Ishikawa (cell line): ENCODE measurements at regions not wholly inside any gene's neighbourhood (a gene's known extent, or its start where the extent isn't known, plus 50 kb on each side); places are given as distances from the start of the nearest gene placed in this dataset.

Experiments
- CEBPB ChIP-seq: IDR thresholded peaks from 2 replicates; pipeline ENCODE4 v1.6.1; 2012
- CREB1 ChIP-seq: IDR thresholded peaks from 2 replicates; pipeline ENCODE4 v1.6.1; 2012; ENCODE audit warnings: low read depth
- EGR1 ChIP-seq: IDR thresholded peaks from 2 replicates; pipeline ENCODE4 v1.6.1; 2012
- EP300 ChIP-seq: IDR thresholded peaks from 2 replicates; pipeline ENCODE4 v1.6.1; 2012; ENCODE audit warnings: borderline replicate concordance
- NFIC ChIP-seq: IDR thresholded peaks from 2 replicates; pipeline ENCODE4 v1.6.1; 2012
- RAD21 ChIP-seq: IDR thresholded peaks from 2 replicates; pipeline ENCODE4 v1.6.1; 2012; ENCODE audit warnings: low read depth
- TAF1 ChIP-seq: IDR thresholded peaks from 2 replicates; pipeline ENCODE4 v1.6.1; 2012; ENCODE audit warnings: low read depth, mild to moderate bottlenecking
- TCF12 ChIP-seq: IDR thresholded peaks from 2 replicates; pipeline ENCODE4 v1.6.1; 2012; ENCODE audit warnings: low read depth
- TEAD4 ChIP-seq: IDR thresholded peaks from 2 replicates; pipeline ENCODE4 v1.6.1; 2012
- USF1 ChIP-seq: IDR thresholded peaks from 2 replicates; pipeline ENCODE4 v1.6.1; 2012
- YY1 ChIP-seq: IDR thresholded peaks from 2 replicates; pipeline ENCODE4 v1.6.1; 2012; ENCODE audit warnings: low read depth
- ZBTB7A ChIP-seq: IDR thresholded peaks from 2 replicates; pipeline ENCODE4 v1.6.1; 2012; ENCODE audit warnings: low read depth
- TF ChIP-seq, protein P1 (sequence below): IDR thresholded peaks from 2 replicates; pipeline ENCODE4 v1.6.1; 2012
- TF ChIP-seq, protein P2 (sequence below): IDR thresholded peaks from 2 replicates; pipeline ENCODE4 v1.6.1; 2012; ENCODE audit warnings: low read depth, mild to moderate bottlenecking

DNA sequence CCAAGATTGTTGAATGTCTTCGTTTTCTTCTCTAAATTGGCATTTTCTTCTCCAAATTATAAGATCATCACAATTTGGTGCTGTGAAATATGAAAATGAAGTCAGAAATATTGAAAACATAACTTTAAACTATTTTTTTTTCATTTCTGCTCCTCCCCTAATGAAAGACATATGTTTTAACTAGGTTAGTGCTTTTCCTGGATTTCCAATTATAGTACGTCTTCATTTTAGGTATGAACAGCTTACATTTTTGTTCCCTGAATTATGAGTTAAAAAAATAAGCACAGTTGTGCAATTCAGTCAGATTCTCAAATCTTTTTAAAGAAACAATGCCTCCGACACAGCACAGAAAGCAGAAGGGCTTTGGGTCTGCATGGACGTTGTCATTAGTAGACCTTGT, 83.5 kb upstream of the CFAP20DC start:
- TF ChIP-seq, protein P1, sequence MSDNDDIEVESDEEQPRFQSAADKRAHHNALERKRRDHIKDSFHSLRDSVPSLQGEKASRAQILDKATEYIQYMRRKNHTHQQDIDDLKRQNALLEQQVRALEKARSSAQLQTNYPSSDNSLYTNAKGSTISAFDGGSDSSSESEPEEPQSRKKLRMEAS: no peak
- TF ChIP-seq TEAD4: no peak
- TF ChIP-seq CREB1: no peak
- no peak for TF ChIP-seq CEBPB
- TF ChIP-seq USF1: no peak
- TF ChIP-seq, protein P2, sequence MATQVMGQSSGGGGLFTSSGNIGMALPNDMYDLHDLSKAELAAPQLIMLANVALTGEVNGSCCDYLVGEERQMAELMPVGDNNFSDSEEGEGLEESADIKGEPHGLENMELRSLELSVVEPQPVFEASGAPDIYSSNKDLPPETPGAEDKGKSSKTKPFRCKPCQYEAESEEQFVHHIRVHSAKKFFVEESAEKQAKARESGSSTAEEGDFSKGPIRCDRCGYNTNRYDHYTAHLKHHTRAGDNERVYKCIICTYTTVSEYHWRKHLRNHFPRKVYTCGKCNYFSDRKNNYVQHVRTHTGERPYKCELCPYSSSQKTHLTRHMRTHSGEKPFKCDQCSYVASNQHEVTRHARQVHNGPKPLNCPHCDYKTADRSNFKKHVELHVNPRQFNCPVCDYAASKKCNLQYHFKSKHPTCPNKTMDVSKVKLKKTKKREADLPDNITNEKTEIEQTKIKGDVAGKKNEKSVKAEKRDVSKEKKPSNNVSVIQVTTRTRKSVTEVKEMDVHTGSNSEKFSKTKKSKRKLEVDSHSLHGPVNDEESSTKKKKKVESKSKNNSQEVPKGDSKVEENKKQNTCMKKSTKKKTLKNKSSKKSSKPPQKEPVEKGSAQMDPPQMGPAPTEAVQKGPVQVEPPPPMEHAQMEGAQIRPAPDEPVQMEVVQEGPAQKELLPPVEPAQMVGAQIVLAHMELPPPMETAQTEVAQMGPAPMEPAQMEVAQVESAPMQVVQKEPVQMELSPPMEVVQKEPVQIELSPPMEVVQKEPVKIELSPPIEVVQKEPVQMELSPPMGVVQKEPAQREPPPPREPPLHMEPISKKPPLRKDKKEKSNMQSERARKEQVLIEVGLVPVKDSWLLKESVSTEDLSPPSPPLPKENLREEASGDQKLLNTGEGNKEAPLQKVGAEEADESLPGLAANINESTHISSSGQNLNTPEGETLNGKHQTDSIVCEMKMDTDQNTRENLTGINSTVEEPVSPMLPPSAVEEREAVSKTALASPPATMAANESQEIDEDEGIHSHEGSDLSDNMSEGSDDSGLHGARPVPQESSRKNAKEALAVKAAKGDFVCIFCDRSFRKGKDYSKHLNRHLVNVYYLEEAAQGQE: no peak
- TF ChIP-seq EGR1: no peak
- no peak for TF ChIP-seq RAD21
- TF ChIP-seq EP300: no peak
- TF ChIP-seq TAF1: no peak
- TF ChIP-seq TCF12: no peak
- no peak for TF ChIP-seq ZBTB7A
- no peak for TF ChIP-seq NFIC
- TF ChIP-seq YY1: no peak
